Immature natural killer cell (primary cell): ENCODE measurements at regions not wholly inside any gene's neighbourhood (a gene's known extent, or its start where the extent isn't known, plus 50 kb on each side); places are given as distances from the start of the nearest gene placed in this dataset.

Experiments used
- DNase-seq, 3 donors: peaks; one replicate each; pipeline ENCODE4 v3.0.0; 2022; ENCODE audit warnings: mixed read lengths in 1 of 3
- H3K27ac Mint-ChIP-seq, 6 donors: one replicate each; pipeline ENCODE4 v1.8.0; 2020; ENCODE audit warnings: mixed read lengths in 6 of 6, mild to moderate bottlenecking in 5 of 6, inconsistent platforms in 4 of 6, moderate library complexity in 3 of 6
- H3K27me3 Mint-ChIP-seq, 3 donors: one replicate each; pipeline ENCODE4 v1.8.0; 2020 to 2021; ENCODE audit warnings: low read depth in 3 of 3, mild to moderate bottlenecking in 3 of 3, mixed read lengths in 3 of 3, moderate library complexity in 3 of 3, inconsistent platforms in 1 of 3
- H3K36me3 Mint-ChIP-seq, 3 donors: one replicate each; pipeline ENCODE4 v1.8.0; 2020; ENCODE audit warnings: mixed read lengths in 3 of 3, inconsistent platforms in 2 of 3, mild to moderate bottlenecking in 2 of 3
- H3K4me1 Mint-ChIP-seq, 2 donors: one replicate each; pipeline ENCODE4 v1.8.0; 2020; ENCODE audit warnings: inconsistent platforms in 2 of 2, mild to moderate bottlenecking in 2 of 2, mixed read lengths in 2 of 2, moderate library complexity in 1 of 2
- H3K4me3 Mint-ChIP-seq, 5 donors: one replicate each; pipeline ENCODE4 v1.8.0; 2020; ENCODE audit warnings: mild to moderate bottlenecking in 5 of 5, mixed read lengths in 5 of 5, inconsistent platforms in 3 of 5, moderate library complexity in 3 of 5
- H3K9me3 Mint-ChIP-seq, 6 donors: one replicate each; pipeline ENCODE4 v1.8.0; 2020; ENCODE audit warnings: mild to moderate bottlenecking in 6 of 6, mixed read lengths in 6 of 6, inconsistent platforms in 4 of 6, moderate library complexity in 3 of 6

DNA sequence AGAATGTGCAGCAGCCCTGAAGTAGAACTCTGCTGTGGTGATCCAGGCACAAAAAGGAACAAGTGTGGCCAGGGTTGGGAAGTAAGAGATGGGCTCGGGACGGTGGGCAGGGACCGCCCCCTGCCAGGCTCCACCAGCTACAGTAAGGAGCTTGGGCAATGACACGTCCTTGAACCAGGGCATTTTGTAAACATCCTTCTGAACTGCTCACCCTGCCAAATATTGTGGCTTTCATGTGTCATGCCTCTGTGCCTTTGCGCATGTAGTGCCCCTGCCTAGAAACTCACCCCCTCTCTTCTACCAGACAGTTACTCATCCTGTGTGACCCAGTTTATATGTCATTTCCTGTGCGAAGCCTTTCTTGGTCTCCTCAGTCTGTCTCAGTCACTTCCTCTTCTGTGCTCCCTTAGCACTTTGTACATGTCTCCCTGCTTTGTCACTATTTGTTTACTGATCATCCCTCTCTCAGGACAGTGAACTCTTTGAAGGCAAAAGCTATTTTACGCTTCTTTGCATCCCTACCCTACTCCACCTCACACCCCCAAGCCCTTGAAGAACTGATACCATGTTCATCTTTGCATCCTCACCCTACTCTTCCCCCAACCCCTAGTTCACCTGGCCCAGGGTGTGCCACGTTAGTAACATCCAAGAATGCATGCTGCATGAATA, 108.9 kb upstream of the PLEKHG7 start:
- Mint-ChIP-seq H3K9me3 (peaks cover 0 to under 1% (median 0%) of the 10 kb centered on the region in 6 donors), H3K36me3 (peaks cover 0 to 3% (median 0%) of the 10 kb centered on the region in 3 donors), H3K27ac (peak overlapping the region; percentile 99 to 100 (median 100)), H3K4me3 (peak overlapping the region; percentile 61 to 78 (median 76)), H3K4me1 (peaks cover 36 to 38% of the 10 kb centered on the region in 2 donors), H3K27me3 (peaks cover 4 to 14% (median 10%) of the 10 kb centered on the region in 3 donors)
- peak; percentile 92 to 95 (median 94) for DNase-seq

DNA sequence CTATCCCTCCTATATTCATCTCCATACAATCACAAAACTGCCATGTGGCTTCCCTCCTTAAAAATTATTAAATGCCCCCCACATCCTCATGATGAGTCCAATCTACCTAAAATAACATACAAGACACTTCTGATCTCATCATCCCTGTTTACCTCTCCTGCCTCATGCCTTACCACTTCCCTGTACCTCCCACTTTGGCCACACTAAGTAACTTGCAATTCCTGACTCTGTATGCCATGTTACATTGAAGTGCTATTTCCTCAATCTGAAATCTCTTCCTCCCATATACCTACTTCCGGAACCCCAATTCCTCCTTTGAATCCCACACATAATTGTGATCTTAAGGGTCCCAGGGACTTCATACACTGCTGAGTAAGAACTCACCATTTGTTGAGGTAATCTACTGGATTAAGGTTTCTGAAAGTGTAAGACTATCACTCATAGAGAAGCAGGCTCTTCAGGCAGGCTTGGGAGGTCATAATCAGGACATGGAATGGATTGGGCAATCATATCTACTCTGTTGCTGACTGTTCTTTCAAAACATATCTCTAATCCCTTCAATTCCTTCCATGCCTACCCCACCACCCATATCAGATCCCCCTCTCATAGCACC, 117.6 kb upstream of the PLEKHG7 start:
- no peaks in the 10 kb centered on the region for H3K4me1 Mint-ChIP-seq
- peak overlapping the region in 3 of 6 donors; percentile 16 to 55 (median 26) for H3K27ac Mint-ChIP-seq
- H3K4me3 Mint-ChIP-seq: no peak overlapping the region

DNA sequence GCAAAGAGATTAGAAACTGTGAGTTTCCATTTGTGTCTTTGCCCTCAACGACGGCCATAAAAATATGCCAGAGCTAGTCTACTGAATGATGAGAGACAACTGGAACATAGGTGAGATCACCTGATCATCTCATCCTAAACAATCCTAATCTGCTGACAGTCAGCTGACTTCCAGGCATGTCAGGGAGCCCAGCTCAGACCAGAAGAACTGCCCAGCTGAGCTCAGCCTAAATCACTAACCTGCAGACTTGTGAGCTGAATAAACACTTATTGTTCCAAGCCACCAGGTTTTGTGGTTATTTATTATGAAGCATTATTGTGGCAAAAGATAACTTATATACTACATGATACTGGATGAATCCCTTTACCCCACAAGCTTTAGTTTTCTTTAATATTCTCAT, 118.9 kb upstream of the PLEKHG7 start:
- H3K4me1 Mint-ChIP-seq: no peaks in the 10 kb centered on the region
- H3K4me3 Mint-ChIP-seq: no peak overlapping the region
- peaks cover 0 to 7% (median 0%) of the 10 kb centered on the region in 6 donors for H3K9me3 Mint-ChIP-seq
- H3K27ac Mint-ChIP-seq: peak overlapping the region in 1 of 6 donors; percentile 34
- peaks cover 2 to 8% (median 4%) of the 10 kb centered on the region in 3 donors for H3K27me3 Mint-ChIP-seq
- no peak for DNase-seq
- peaks cover 0 to 5% (median 3%) of the 10 kb centered on the region in 3 donors for H3K36me3 Mint-ChIP-seq

More for the DNA sequence above, 117.6 kb upstream of the PLEKHG7 start:
- Mint-ChIP-seq H3K27me3 (peaks cover 2 to 12% (median 4%) of the 10 kb centered on the region in 3 donors), H3K9me3 (peaks cover 0 to 7% (median 0%) of the 10 kb centered on the region in 6 donors), H3K36me3 (peaks cover 0 to 5% (median 3%) of the 10 kb centered on the region in 3 donors)
- DNase-seq: no peak

DNA sequence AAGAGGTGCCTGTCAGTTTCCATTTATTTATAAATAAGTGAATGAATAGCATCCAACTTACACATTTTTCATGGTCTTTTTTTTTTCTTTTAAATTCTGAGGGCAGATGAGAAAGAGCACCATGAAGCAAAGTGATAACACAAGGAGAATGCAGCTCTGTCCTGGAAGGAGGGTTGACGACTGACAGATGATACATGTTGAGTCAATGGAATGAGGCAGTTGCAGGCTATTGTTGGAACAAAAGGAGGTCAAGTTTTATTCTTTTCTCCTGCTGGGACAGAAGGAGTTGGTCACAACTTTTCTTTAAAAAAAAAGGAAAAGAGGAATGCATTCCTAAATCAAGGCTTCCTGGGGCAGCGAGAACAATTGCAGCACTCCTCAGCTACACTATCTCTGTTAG, 119.9 kb upstream of the PLEKHG7 start:
- peak overlapping the region in 1 of 6 donors; percentile 7 for H3K27ac Mint-ChIP-seq
- H3K36me3 Mint-ChIP-seq: peaks cover 0 to 5% (median 3%) of the 10 kb centered on the region in 3 donors
- no peak overlapping the region for H3K4me3 Mint-ChIP-seq
- H3K9me3 Mint-ChIP-seq: peaks cover 0 to 7% (median 0%) of the 10 kb centered on the region in 6 donors
- H3K4me1 Mint-ChIP-seq: no peaks in the 10 kb centered on the region
- H3K27me3 Mint-ChIP-seq: peaks cover 4 to 8% (median 5%) of the 10 kb centered on the region in 3 donors
- no peak for DNase-seq

DNA sequence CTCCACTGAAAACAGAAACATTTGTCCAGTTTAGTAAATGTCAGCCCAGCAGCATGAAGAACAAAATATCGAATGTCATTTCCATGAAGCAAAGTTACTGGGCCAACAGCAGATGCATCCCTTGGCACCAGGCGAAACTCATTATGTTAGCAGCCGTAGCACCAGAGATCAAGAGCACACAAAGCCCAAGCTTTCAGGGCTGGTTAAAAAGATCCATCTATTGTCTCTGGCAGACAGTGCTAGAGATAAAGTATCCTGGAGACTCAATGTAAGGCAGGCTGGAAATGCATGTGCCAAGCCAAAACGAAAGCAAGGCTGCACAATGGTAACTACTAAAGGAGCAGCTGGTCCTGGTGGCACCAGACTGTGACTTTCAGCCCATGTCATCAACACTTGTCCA, 120.3 kb upstream of the PLEKHG7 start:
- Mint-ChIP-seq H3K4me1 (no peaks in the 10 kb centered on the region), H3K4me3 (no peak overlapping the region), H3K27me3 (peaks cover 4 to 8% (median 5%) of the 10 kb centered on the region in 3 donors), H3K36me3 (peaks cover 0 to 3% (median 2%) of the 10 kb centered on the region in 3 donors), H3K27ac (peak overlapping the region in 2 of 6 donors; percentile 34 to 68), H3K9me3 (peaks cover 0 to 7% (median 0%) of the 10 kb centered on the region in 6 donors)
- no peak for DNase-seq

DNA sequence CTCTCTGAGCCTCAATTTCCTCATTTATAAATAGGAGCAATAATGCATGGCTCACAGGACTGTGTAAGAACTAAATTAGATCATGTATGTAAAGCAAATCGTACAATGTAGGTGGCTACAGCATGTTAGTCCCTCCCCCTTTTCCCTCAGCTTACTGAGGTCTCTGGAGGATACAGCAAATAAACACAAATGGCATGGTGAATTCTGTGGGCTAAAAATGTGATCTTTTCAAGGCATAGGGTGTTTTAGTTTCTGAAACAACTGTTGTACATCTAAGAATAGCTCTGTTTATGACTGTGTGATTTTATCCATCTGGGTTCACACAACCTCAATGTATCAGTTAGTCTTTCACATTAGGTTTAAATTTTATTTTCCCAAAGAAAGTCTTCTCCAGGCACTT, 121.2 kb upstream of the PLEKHG7 start:
- Mint-ChIP-seq H3K9me3 (peaks cover 0 to 7% (median 0%) of the 10 kb centered on the region in 6 donors), H3K27me3 (peaks cover 2 to 5% (median 5%) of the 10 kb centered on the region in 3 donors), H3K27ac (peak overlapping the region in 1 of 6 donors; percentile 68)

DNA sequence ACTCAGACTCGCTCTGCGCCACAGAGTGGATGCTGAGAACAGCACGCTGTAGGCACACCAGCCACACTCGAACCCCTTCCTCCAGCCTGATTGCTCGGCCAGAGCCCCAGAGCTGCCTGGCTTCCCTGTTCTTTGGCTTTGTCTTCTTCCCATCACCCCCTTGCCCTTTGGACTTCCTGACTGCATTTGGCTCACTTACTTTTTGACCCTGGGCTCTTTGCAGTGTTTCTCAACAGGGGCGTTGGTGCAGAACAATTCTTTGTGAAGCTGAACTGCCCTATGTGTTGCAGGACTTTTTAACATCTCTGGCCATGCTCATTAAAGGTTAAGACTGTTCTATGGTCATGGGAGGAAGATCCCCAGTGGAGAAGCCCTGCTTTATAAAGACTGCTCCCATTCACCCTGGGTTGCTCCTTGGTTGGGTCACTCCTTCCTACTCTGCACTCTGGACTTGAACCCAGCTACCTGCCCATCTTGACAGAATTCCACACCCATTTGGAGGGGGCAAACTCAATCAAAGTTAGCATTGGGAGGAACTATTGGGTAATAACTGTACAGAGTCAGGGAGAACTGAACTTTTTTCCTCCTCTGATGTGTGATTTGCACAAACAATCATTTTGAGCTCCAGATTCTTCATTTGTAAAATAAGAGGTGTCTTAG, 127.7 kb upstream of the PLEKHG7 start:
- Mint-ChIP-seq H3K9me3 (no peaks in the 10 kb centered on the region), H3K27me3 (peaks cover 0 to 5% (median 3%) of the 10 kb centered on the region in 3 donors), H3K27ac (peak overlapping the region in 4 of 6 donors; percentile 58 to 86 (median 64)), H3K4me3 (no peak overlapping the region), H3K4me1 (no peaks in the 10 kb centered on the region), H3K36me3 (no peaks in the 10 kb centered on the region)
- no peak for DNase-seq

More for the DNA sequence above, 121.2 kb upstream of the PLEKHG7 start:
- no peaks in the 10 kb centered on the region for H3K4me1 Mint-ChIP-seq
- DNase-seq: no peak
- H3K36me3 Mint-ChIP-seq: peaks cover 0 to 3% (median 0%) of the 10 kb centered on the region in 3 donors
- H3K4me3 Mint-ChIP-seq: no peak overlapping the region

DNA sequence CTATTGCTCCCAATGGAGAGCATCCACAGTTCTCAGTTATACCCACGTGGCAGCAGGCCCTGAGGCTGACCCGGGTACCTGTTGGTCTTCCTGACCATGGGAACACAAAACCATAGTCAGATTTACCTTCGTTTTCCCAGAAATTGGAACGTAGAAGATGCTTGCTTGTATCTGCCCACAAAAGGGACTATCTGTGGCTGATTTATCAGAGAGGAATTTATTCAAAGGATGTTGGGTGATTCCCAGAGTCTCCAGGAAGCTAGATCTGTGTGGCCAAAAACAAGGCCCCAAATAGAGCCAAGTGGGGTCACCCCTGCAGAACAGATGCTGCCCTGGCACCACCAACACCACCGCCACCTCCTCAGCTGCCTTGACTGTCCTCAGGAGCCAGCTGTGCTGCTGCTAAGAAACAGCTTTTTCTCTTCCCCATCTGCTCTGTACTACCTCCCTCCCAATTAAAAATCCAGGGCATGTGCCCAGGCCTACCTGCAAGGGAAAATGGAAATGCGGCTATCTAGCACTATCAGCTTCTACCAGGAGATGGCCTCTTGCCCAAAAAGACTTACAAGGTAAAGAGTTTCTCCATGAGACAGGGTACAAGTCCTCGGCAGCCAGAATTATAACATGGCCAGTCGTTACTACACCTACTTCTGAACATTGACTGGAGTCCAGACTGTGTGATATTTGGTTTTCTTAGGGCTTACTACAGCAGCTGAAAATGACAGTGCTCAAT, 128.6 kb upstream of the PLEKHG7 start:
- Mint-ChIP-seq H3K9me3 (no peaks in the 10 kb centered on the region), H3K36me3 (no peaks in the 10 kb centered on the region), H3K4me1 (no peaks in the 10 kb centered on the region), H3K4me3 (no peak overlapping the region), H3K27me3 (peaks cover 0 to 5% (median 3%) of the 10 kb centered on the region in 3 donors), H3K27ac (peak overlapping the region in 4 of 6 donors; percentile 2 to 86 (median 70))
- peak in 1 of 3 donors; percentile 19 for DNase-seq

DNA sequence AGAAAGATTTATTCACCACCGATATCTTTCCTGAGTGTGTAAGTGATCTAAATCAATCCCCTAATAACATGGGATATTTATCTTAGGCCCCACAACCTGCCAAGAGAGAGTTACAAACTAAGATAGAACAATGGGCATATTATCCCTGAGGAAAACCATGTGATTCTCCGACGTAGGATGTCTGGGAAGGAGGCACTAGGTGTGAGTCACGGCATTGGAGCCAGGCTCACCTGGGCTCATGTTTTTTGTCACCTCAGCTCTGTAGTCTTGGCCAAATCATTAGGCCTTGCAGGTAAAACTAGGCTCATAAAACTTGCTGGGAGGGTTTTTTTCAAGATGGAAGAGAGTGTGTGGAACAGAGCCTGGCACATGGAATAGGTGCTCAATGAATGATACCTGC, 129.7 kb upstream of the PLEKHG7 start:
- Mint-ChIP-seq H3K9me3 (no peaks in the 10 kb centered on the region), H3K4me3 (no peak overlapping the region), H3K4me1 (no peaks in the 10 kb centered on the region), H3K27ac (peak overlapping the region in 2 of 6 donors; percentile 79 to 83), H3K36me3 (no peaks in the 10 kb centered on the region), H3K27me3 (peaks cover 0 to 5% (median 0%) of the 10 kb centered on the region in 3 donors)
- DNase-seq: no peak

DNA sequence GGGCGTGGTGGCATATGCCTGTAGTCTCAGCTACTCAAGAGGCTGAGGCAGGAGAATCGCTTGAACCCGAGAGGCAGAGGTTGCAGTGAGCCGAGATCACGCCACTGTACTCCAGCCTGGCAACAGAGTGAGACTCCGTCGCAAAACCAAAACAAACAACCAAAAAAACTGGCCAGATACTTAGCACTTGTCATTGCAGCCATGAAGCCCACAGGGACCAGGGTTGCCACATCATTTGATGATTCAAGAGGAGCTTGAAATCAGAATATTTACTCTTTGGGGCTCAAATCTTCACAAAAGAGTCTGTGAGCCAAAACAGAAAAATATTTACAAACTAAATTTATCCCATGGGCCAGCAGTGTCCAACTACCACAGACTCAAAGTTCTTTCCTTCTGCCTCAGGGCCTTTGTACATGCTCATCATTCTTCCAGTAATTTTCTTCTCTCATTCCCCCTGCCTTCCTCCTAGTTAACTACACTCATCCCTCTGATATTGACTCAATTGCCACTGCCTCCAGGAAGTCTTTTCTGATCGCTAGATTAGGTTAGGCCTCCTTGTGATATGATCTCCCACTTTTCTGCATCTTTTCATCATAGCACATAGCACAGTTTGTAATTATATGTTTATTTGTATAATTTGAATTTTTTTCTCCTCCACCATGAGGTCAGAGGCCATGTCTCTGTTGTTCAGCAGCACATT, 130.8 kb upstream of the PLEKHG7 start:
- Mint-ChIP-seq H3K27ac (peak overlapping the region in 2 of 6 donors; percentile 26 to 77), H3K4me1 (peaks cover 0 to 2% of the 10 kb centered on the region in 2 donors), H3K4me3 (no peak overlapping the region)

DNA sequence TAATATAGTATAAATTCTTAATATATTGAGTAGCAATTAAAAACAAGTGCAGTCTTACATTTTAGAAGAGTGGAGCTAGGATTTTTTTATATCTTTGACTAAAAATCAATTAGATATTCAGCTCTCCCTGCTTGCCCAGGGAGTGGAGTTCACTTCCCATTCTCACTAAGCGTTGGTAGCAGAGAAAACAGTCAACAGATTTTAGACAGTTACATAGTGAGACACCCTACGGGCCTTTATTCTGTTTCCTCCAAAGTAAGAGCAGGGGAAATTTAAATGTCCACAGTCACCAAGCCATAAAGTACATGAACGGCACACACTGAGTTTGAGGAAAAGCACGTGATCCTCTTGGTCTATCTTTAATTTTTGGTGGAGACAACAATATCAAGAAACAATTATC, 131.6 kb upstream of the PLEKHG7 start:
- Mint-ChIP-seq H3K9me3 (peaks cover 0 to 2% (median 0%) of the 10 kb centered on the region in 6 donors), H3K4me3 (no peak overlapping the region), H3K4me1 (peaks cover 0 to 2% of the 10 kb centered on the region in 2 donors), H3K27ac (peak overlapping the region in 3 of 6 donors; percentile 16 to 47 (median 26)), H3K27me3 (peaks cover 0 to 5% (median 0%) of the 10 kb centered on the region in 3 donors), H3K36me3 (peaks cover 0 to 8% (median 0%) of the 10 kb centered on the region in 3 donors)
- DNase-seq: no peak

More for the DNA sequence above, 130.8 kb upstream of the PLEKHG7 start:
- no peak for DNase-seq
- peaks cover 0 to 2% (median 0%) of the 10 kb centered on the region in 6 donors for H3K9me3 Mint-ChIP-seq
- peaks cover 0 to 5% (median 0%) of the 10 kb centered on the region in 3 donors for H3K27me3 Mint-ChIP-seq
- H3K36me3 Mint-ChIP-seq: peaks cover 0 to 4% (median 0%) of the 10 kb centered on the region in 3 donors

DNA sequence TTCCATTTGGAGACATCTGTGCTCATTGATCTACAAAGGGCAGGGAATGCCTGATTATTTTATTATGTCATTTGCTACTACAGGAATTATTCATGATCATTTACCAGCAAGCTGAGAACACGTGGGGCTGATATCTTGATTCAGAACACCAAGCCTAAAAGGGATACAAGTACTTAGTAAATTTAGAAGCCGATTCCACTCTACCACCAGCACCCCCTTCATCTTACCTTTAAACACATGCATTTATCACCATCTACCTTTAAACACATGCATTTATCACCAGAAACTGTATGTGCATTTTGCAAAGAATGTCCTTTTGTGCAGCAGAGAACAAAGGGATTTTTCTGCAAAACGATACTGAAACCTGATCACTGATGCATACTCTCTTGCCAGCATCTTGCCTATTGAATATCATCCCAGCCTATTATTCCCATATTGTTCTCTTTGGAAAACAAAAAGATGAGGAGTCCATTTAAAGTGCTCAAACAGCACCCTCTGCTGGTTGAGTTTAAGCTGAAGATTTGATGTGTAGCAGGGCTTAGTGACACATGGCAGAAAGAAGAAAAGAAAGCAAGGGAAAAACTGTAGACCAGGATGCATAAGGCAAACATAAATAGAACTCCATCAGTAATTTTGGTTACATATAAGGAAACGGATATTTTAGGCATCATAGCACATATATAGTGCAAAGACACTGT, 132.6 kb upstream of the PLEKHG7 start:
- Mint-ChIP-seq H3K4me1 (peaks cover 0 to 2% of the 10 kb centered on the region in 2 donors), H3K9me3 (peaks cover 0 to 5% (median 0%) of the 10 kb centered on the region in 6 donors), H3K27ac (no peak overlapping the region), H3K27me3 (peaks cover 0 to 5% (median 0%) of the 10 kb centered on the region in 3 donors), H3K36me3 (peaks cover 3 to 14% (median 4%) of the 10 kb centered on the region in 3 donors), H3K4me3 (no peak overlapping the region)
- peak; percentile 60 to 74 (median 72) for DNase-seq
